GM06990 (cell line): ENCODE measurements at regions not wholly inside any gene's neighbourhood (a gene's known extent, or its start where the extent isn't known, plus 50 kb on each side); places are given as distances from the start of the nearest gene placed in this dataset.
"Not testable (repeated sequence)": the region's sequence is repeated elsewhere in the genome, so short reads cannot be mapped to it uniquely, and the experiment has no call there.

ENCODE experiments used
- DNase-seq: peaks from one replicate; pipeline ENCODE4 v3.0.0-alpha.2; 2011; ENCODE audit not compliant: insufficient read length; ENCODE audit errors: extremely low read depth
- H3K27me3 ChIP-seq: replicated peaks from 2 replicates; pipeline ENCODE4 v1.6.0; 2011; ENCODE audit warnings: low read length; ENCODE audit not compliant: control insufficient read depth, insufficient read depth
- H3K36me3 ChIP-seq: 2 replicates; pipeline ENCODE4 v1.5.1; 2011; ENCODE audit warnings: low read length; ENCODE audit not compliant: control insufficient read depth, insufficient read depth
- H3K4me3 ChIP-seq: replicated peaks from 2 replicates; pipeline ENCODE4 v1.5.1; 2011; ENCODE audit warnings: low read depth, mild to moderate bottlenecking, control low read depth, low read length
- TF ChIP-seq, protein P1 (sequence below): IDR thresholded peaks from 2 replicates; pipeline ENCODE4 v1.5.1; 2011; ENCODE audit warnings: low read length, control low read depth, mild to moderate bottlenecking, inconsistent platforms; ENCODE audit not compliant: insufficient read depth, poor library complexity, severe bottlenecking

DNA sequence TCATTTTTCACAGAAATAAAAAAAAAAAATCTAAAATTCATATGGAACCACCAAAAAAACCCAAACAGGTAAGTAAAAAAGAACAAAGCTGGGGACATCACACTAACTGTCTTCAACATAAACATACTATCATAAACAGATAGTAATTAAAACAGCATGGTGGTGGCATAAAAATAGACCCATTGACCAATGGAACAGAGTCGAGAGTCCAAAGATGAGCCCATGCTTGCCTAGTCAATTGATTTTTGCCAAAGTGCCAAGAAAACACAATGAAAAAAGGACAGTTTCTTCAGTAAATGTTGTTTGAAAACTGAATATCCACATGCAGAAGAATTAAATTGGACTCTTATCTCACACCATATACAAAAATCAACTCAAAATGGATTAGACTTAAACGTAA, 513.2 kb upstream of the PHF14 start:
- TF ChIP-seq, protein P1, sequence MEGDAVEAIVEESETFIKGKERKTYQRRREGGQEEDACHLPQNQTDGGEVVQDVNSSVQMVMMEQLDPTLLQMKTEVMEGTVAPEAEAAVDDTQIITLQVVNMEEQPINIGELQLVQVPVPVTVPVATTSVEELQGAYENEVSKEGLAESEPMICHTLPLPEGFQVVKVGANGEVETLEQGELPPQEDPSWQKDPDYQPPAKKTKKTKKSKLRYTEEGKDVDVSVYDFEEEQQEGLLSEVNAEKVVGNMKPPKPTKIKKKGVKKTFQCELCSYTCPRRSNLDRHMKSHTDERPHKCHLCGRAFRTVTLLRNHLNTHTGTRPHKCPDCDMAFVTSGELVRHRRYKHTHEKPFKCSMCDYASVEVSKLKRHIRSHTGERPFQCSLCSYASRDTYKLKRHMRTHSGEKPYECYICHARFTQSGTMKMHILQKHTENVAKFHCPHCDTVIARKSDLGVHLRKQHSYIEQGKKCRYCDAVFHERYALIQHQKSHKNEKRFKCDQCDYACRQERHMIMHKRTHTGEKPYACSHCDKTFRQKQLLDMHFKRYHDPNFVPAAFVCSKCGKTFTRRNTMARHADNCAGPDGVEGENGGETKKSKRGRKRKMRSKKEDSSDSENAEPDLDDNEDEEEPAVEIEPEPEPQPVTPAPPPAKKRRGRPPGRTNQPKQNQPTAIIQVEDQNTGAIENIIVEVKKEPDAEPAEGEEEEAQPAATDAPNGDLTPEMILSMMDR = no peak
- Histone ChIP-seq H3K36me3 (no peaks in the 10 kb centered on the region), H3K27me3 (no peaks in the 10 kb centered on the region), H3K4me3 (no peak overlapping the region)
- DNase-seq = no peak

DNA sequence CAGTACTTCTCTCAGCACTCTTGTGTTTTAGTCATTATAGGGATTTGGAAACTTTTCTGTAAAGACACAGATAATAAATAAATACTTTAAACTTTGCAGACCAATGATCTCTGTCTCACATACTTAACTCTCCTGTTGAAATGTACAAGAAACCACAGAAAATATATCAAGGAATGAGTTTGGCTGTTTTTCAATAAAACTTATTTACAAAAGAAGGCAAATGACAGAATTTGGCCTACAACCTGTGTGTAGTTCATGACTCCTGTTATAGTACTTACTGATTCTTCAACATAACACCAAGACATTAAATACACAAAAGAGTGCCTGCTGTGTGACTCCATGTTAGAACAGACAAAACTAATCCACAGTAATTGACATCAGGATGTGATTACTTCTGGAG, 510.0 kb upstream of the PHF14 start:
- no peaks in the 10 kb centered on the region for H3K27me3 ChIP-seq
- no peaks in the 10 kb centered on the region for H3K36me3 ChIP-seq
- TF ChIP-seq, protein P1 = no peak
- DNase-seq = no peak
- H3K4me3 ChIP-seq = no peak overlapping the region

DNA sequence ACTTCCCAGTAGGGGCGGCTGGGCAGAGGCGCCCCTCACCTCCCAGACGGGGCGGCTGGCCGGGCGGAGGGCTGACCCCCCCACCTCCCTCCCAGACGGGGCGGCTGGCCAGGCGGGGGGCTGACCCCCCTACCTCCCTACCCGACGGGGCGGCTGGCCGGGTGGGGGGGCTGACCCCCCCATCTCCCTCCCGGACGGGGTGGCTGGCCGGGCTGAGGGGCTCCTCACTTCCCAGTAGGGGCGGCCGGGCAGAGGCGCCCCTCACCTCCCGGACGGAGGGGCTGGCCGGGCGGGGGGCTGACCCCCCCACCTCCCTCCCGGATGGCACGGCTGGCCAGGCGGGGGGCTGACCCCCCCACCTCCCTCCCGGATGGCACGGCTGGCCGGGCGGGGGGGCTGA, 508.1 kb upstream of the PHF14 start:
- not testable (repeated sequence) for H3K4me3 ChIP-seq, H3K27me3 ChIP-seq, DNase-seq, H3K36me3 ChIP-seq

DNA sequence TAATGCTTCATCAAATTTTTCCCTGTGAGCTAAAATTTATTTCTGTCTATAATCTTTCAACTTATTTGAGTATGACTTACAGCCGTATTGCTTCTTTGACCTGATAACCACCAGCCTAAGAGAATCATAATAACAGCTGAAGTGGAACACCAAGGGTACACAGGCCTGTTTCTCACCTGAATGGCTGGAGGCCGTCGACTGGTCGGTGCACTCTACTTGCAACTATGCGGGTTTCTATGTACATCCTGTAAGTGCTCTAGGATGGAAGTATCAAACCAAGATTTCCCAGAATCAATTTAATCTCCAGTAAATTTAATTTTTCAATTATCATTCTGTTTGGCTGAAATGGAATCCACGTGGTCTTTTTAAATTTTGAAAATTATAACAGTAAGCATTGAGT, 504.8 kb upstream of the PHF14 start:
- H3K36me3 ChIP-seq = no peaks in the 10 kb centered on the region
- H3K27me3 ChIP-seq = no peaks in the 10 kb centered on the region
- no peak for DNase-seq
- no peak overlapping the region for H3K4me3 ChIP-seq
- TF ChIP-seq, protein P1 = no peak

DNA sequence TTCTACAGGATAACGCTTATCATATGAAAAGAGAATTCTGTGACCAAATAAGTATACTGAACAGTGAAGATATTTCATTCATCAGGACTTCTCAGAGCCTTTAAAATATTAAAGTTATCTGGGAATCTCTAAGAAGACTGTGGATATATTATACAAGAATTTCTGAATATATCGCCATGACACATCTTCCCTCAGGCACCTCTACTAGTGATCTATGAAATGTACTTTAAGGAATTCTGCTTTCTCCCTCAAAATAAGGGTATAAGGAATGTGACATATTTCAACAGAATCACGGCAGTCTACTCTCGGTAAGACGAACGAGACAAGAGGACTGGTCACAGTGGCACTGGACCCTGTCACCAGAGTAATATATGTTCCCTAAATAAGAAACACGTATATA, 504.2 kb upstream of the PHF14 start:
- DNase-seq = no peak
- H3K27me3 ChIP-seq = no peaks in the 10 kb centered on the region

DNA sequence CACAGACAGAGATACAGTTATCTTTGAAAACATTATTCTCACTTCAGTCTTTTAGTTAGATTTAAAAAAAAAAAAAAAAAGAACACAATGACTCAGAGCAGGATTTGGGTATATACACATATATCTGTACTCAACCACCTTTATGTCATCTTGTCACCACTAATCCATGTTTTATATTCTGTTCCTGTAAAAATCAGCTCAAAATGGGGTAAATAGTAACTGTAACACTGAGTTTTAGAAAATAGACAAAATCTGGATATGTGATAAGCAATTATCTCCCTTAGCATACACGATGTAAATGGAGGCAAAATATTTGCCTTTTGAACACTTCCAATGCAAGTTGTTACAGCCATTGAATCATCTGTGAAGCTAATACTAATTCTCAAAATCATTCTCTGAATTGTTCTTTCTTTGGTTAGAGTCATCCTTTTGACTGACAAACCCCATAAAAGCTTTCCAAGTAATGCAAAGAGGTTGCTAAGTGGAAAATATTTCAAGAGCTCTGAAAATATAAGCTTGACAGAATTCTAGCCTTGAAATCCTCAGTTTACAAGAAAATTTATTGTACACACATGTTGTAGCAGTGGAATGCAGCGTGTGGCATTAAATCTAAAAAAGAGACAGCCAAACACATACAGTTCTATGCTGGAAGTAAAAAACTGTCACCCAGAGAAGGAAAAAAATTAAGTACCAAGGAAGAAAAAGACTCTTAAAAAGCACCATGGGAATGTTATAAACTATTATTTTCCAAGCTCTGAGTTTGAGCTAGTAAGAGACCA, 502.2 kb upstream of the PHF14 start:
- TF ChIP-seq, protein P1 = no peak
- H3K27me3 ChIP-seq = no peaks in the 10 kb centered on the region
- H3K4me3 ChIP-seq = no peak overlapping the region
- no peak for DNase-seq
- no peaks in the 10 kb centered on the region for H3K36me3 ChIP-seq

More for the DNA sequence above, 504.2 kb upstream of the PHF14 start:
- no peaks in the 10 kb centered on the region for H3K36me3 ChIP-seq
- TF ChIP-seq, protein P1 = no peak
- no peak overlapping the region for H3K4me3 ChIP-seq
